ENCODE measurements at regions not wholly inside any gene's neighbourhood (a gene's known extent, or its start where the extent isn't known, plus 50 kb on each side); places are given as distances from the start of the nearest gene placed in this dataset.

DNA sequence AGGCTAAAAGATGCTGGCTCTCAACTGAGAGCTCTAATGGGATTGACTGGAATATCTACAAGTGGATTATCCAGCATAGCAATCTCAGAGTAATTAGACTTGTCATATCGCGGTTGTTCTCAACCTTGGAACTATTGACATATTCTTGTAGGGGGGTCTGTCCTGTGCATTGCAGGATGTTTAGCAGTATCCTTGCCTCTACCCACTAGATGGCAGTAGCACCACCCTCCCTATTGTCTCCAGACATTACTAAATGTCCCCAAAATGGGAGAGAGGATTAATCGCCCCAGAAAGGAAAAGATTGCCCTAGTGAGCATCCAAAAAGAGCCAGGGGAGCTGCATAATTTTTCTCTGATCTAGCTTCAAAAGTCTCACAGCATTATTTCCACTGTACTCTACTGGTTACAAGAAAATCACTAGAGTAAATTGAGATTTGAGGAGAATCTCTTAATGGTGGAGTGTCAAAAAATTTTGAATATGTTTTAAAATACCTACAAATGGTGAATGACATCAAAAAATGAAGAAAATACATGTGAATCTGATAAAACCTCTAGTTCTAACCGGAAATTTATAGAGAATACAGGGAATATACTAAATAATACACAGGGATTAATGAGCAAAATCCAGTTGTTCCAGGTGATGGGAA lies 388.2 kb upstream of the AGTR1 start:
- no peaks in the 10 kb centered on the region for H3K27me3 ChIP-seq
- no peaks in the 10 kb centered on the region for H3K4me1 ChIP-seq
- H3K27ac ChIP-seq: no peak overlapping the region
- TF ChIP-seq POLR2AphosphoS5 (IDR thresholded peaks at IDR 0.05): no peak
- TF ChIP-seq, protein P1, sequence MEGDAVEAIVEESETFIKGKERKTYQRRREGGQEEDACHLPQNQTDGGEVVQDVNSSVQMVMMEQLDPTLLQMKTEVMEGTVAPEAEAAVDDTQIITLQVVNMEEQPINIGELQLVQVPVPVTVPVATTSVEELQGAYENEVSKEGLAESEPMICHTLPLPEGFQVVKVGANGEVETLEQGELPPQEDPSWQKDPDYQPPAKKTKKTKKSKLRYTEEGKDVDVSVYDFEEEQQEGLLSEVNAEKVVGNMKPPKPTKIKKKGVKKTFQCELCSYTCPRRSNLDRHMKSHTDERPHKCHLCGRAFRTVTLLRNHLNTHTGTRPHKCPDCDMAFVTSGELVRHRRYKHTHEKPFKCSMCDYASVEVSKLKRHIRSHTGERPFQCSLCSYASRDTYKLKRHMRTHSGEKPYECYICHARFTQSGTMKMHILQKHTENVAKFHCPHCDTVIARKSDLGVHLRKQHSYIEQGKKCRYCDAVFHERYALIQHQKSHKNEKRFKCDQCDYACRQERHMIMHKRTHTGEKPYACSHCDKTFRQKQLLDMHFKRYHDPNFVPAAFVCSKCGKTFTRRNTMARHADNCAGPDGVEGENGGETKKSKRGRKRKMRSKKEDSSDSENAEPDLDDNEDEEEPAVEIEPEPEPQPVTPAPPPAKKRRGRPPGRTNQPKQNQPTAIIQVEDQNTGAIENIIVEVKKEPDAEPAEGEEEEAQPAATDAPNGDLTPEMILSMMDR (IDR thresholded peaks at IDR 0.05): peak in 4 of 6 experiments; percentile 12 to 34 (median 25)
- H3K36me3 ChIP-seq: no peaks in the 10 kb centered on the region
- WGBS, 2 donors: 34 to 54% methylated on average over 4 of the region's 4 CpGs
- H3K4me3 ChIP-seq: no peak overlapping the region
- peak in 1 of 2 donors; percentile 70 for ATAC-seq (ENCODE audit: low FRiP score in 2 of 2)
- no peaks in the 10 kb centered on the region for H3K9me3 ChIP-seq
- no peak for DNase-seq

DNA sequence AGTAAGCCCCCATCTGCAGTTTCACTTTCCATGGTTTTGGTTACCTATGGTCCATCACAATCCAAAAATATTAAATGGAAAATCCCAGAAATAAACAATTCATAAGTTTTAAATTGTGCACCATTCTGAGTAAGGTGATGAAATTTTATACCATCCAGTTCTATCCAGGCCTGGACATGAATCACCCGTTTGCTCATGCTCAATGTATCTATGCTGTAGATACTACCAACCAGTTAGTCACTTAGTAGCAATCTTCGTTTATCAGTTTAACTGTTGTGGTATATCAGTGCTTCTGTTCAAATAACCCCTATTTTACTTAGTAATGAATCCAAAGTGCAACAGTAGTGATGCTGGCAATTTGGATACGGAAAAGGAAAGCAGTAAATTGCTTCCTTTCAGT lies 381.9 kb upstream of the AGTR1 start:
- no peaks in the 10 kb centered on the region for H3K27me3 ChIP-seq
- ATAC-seq (ENCODE audit: low FRiP score in 2 of 2): no peak
- H3K4me1 ChIP-seq: peaks cover 0 to 3% (median 0%) of the 10 kb centered on the region in 4 donors
- no peaks in the 10 kb centered on the region for H3K9me3 ChIP-seq
- H3K27ac ChIP-seq: no peak overlapping the region
- DNase-seq: no peak
- no peak overlapping the region for H3K4me3 ChIP-seq
- 82% methylated on average over 3 of the region's 3 CpGs for WGBS, 2 donors
- TF ChIP-seq, protein P1 (IDR thresholded peaks at IDR 0.05): no peak
- TF ChIP-seq POLR2AphosphoS5 (IDR thresholded peaks at IDR 0.05) (no peak), POLR2A (IDR thresholded peaks at IDR 0.05) (no peak), EP300 (IDR thresholded peaks at IDR 0.05) (no peak)
- no peaks in the 10 kb centered on the region for H3K36me3 ChIP-seq

DNA sequence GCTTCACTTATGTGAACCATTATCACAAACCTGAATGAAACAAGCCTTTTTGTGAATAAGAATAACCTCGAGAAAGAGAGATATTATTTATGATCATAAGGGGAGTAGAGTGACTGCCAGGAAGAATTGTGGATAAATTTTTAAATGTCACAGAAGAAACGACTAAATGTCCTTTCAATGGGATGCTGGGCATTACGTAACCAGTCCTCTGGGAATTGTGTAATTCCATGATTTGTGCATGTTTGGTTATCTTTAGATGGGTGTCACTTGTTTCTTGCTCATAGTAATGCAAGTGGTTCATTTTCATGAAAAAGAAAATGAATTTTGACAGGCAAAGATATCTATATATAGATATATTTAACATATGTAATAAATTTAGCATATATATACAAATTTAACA lies 379.5 kb upstream of the AGTR1 start:
- Histone ChIP-seq H3K4me1 (peaks cover 0 to 3% (median 0%) of the 10 kb centered on the region in 4 donors), H3K27me3 (no peaks in the 10 kb centered on the region), H3K4me3 (no peak overlapping the region), H3K27ac (no peak overlapping the region), H3K36me3 (no peaks in the 10 kb centered on the region), H3K9me3 (no peaks in the 10 kb centered on the region)
- no peak for DNase-seq
- 70 to 85% methylated on average over 3 of the region's 3 CpGs for WGBS, 2 donors
- TF ChIP-seq POLR2AphosphoS5 (IDR thresholded peaks at IDR 0.05) (no peak), POLR2A (IDR thresholded peaks at IDR 0.05) (no peak), EP300 (IDR thresholded peaks at IDR 0.05) (no peak)
- TF ChIP-seq, protein P1 (IDR thresholded peaks at IDR 0.05): no peak
- ATAC-seq (ENCODE audit: low FRiP score in 2 of 2): no peak

DNA sequence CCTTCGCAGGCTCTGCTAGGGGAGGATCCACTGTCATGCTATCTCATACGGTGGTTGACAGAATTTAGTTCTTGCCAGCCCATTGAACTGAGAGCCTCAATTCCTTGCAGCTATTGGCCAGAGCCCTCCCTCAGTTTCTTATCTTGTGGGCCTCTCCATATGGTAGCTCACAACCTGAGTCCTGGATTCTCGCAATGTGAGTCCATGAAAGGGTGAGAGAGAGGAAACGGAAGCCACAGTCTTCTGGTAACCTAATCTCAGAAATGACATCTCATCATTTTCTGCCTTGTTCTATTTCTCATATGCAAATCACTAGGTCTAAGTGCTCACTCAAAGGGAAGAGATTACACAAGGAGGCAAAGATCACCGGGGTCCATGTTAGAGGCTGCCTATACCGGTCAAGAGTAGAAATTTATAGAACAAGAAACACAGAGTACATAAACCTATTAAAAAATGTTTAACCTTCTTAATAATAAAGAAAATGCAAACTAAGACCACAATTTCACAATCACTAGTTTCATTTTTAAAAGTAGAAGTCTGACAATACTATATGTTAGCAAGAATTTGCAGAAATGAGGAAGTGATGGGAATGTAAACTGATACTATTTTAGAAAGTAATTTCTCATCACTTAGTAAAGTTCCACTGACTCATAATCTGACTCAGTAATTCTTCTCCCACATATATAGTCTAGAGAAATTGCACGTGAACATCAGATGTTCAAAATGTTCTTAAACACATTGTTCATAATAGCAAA lies 378.4 kb upstream of the AGTR1 start:
- Histone ChIP-seq H3K4me3 (no peak overlapping the region), H3K9me3 (no peaks in the 10 kb centered on the region), H3K27me3 (no peaks in the 10 kb centered on the region), H3K27ac (no peak overlapping the region), H3K36me3 (no peaks in the 10 kb centered on the region), H3K4me1 (peaks cover 0 to 3% (median 0%) of the 10 kb centered on the region in 4 donors)
- 56 to 61% methylated on average over 7 of the region's 7 CpGs for WGBS, 2 donors
- ATAC-seq (ENCODE audit: low FRiP score in 2 of 2) (peak; percentile 30 to 83), DNase-seq (no peak)
- TF ChIP-seq, protein P1 (IDR thresholded peaks at IDR 0.05): no peak
- TF ChIP-seq POLR2AphosphoS5 (IDR thresholded peaks at IDR 0.05) (no peak), POLR2A (IDR thresholded peaks at IDR 0.05) (no peak), EP300 (IDR thresholded peaks at IDR 0.05) (no peak)
